Left lung (tissue), 4 donors: ENCODE measurements at regions not wholly inside any gene's neighbourhood (a gene's known extent, or its start where the extent isn't known, plus 50 kb on each side); places are given as distances from the start of the nearest gene placed in this dataset.

Experiments
- ATAC-seq: fragments of 200-7000 bp; cut with Tn5 transposase; one replicate; pipeline ENCODE4 v1.9.1; 2020; ENCODE audit warnings: moderate library complexity
- DNase-seq, 4 donors: peaks; one replicate each; pipeline ENCODE4 v3.0.0-alpha.2; 2013 to 2020
- H3K27ac ChIP-seq, 2 donors: fragments of 200-600 bp; sonication (generic) in 1 of 2; one replicate each; pipeline versions ENCODE4 v1.5.0 to v1.8.0; 2020 to 2021
- H3K27me3 ChIP-seq, 2 donors: fragments of 200-600 bp; sonication (generic) in 1 of 2; one replicate each; pipeline versions ENCODE4 v1.5.0 to v1.8.0; 2020 to 2021
- H3K36me3 ChIP-seq, 2 donors: fragments of 200-600 bp; sonication (generic) in 1 of 2; one replicate each; pipeline versions ENCODE4 v1.5.0 to v1.8.0; 2020 to 2021
- H3K4me1 ChIP-seq, 2 donors: fragments of 200-600 bp; one replicate each; pipeline ENCODE4 v1.8.0; 2021
- H3K4me3 ChIP-seq, 2 donors: fragments of 200-600 bp; sonication (generic) in 1 of 2; one replicate each; pipeline versions ENCODE4 v1.5.0 to v1.8.0; 2020 to 2021; ENCODE audit warnings: mild to moderate bottlenecking in 1 of 2
- H3K9me3 ChIP-seq, 2 donors: fragments of 200-600 bp; sonication (generic) in 1 of 2; one replicate each; pipeline versions ENCODE4 v1.5.0 to v1.8.0; 2020 to 2021
- CTCF ChIP-seq, 2 donors: fragments of 200-600 bp; sonication (generic) in 1 of 2; IDR thresholded peaks; one replicate each; pipeline versions ENCODE4 v1.5.0 to v1.8.0; 2021; ENCODE audit warnings: antibody characterized with exemption in 2 of 2
- intact Hi-C, 2 donors: fragments of 100-400 bp; cut with DNase I; formaldehyde crosslinking; loops; one replicate each; pipeline versions ENCODE4 v1.11.2 to v1.14.2; 2022
- donor health status: DM: no; HTN: yes; CAD: no.
- donor health status: DM: no; HTN: no; CAD: no.

- no peak for TF ChIP-seq CTCF (IDR thresholded peaks at IDR 0.05)
- Histone ChIP-seq H3K36me3 (no peaks in the 10 kb centered on the region), H3K4me3 (no peak overlapping the region), H3K4me1 (no peaks in the 10 kb centered on the region), H3K27ac (no peak overlapping the region), H3K27me3 (no peaks in the 10 kb centered on the region), H3K9me3 (no peaks in the 10 kb centered on the region)
- DNase-seq (no peak), ATAC-seq (no peak)
- intact Hi-C loops, result no loop called here
These were observed 362.3 kb downstream of the FBXO15 start for GRCh38 chr18:73785300-73785699.

- no peaks in the 10 kb centered on the region for H3K36me3 ChIP-seq
- H3K27ac ChIP-seq, result no peak overlapping the region
- intact Hi-C loops, result no loop called here
- H3K4me3 ChIP-seq, result no peak overlapping the region
- H3K9me3 ChIP-seq, result no peaks in the 10 kb centered on the region
- ATAC-seq (no peak), DNase-seq (no peak)
- no peaks in the 10 kb centered on the region for H3K4me1 ChIP-seq
- H3K27me3 ChIP-seq, result no peaks in the 10 kb centered on the region
- no peak for TF ChIP-seq CTCF (IDR thresholded peaks at IDR 0.05)
These were observed 362.8 kb downstream of the FBXO15 start for GRCh38 chr18:73784853-73785252.

DNA sequence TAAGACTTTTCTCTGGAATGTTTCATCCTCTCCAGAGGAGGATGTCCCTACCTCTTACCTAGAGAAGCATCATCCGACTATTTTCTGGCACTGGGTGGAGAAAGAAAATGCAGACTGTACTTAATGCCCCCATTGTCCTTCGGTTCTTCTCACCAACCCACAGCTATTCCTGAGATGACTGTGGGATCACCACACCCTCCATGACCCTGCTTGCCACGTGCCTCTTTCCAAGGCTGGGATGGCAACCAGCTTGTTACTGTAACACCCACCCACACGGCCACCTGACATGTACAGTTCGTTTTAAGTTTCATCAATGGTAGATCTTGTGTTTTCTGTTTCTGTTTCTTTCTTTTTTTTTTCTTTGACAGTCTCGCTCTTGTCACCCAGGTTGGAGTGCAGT lies 365.2 kb downstream of the FBXO15 start:
- Histone ChIP-seq H3K36me3 (no peaks in the 10 kb centered on the region), H3K9me3 (no peaks in the 10 kb centered on the region), H3K4me1 (no peaks in the 10 kb centered on the region), H3K4me3 (no peak overlapping the region), H3K27ac (no peak overlapping the region), H3K27me3 (no peaks in the 10 kb centered on the region)
- intact Hi-C loops, result no loop called here
- ATAC-seq, result no peak
- TF ChIP-seq CTCF (IDR thresholded peaks at IDR 0.05), result no peak
- no peak for DNase-seq

DNA sequence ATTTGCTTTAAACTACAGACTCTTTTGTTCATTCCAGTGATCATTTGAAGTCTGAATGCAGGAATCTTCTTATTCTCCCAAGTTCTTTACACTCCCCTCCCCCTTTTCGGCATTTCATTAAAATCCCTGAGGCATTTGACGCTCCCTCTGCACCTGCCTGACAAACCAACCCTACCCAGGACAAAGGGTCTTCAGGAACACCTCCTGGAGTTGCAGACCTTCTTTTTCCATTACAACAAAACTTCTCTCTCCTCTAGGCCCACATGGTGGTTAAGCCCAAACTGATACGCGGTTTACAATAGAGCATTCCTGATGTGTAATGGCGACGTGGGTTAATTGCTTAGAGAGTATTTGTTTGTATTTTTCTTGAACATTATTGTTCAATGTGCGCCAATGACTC lies 367.4 kb downstream of the FBXO15 start:
- H3K36me3 ChIP-seq, result no peaks in the 10 kb centered on the region
- H3K9me3 ChIP-seq, result no peaks in the 10 kb centered on the region
- no peaks in the 10 kb centered on the region for H3K27me3 ChIP-seq
- no peaks in the 10 kb centered on the region for H3K4me1 ChIP-seq
- no peak for TF ChIP-seq CTCF (IDR thresholded peaks at IDR 0.05)
- H3K27ac ChIP-seq, result no peak overlapping the region
- no peak overlapping the region for H3K4me3 ChIP-seq
- no peak for ATAC-seq
- intact Hi-C loops, result no loop called here
- no peak for DNase-seq

DNA sequence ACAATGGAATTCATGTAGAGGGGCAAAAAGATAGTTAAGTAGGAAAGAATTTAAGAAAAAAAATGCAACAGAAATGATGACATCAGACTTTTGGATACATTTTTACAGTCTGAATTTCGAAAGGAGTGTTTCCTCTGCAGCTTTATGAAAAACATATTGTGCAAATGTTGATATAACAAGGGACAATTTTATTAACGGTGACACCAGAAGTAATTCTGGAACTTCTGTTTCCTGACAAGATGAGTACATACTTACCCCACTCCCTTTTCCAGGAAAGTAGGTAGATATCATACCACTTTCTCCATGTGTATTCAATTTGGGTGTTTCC lies 369.6 kb downstream of the FBXO15 start:
- Histone ChIP-seq H3K36me3 (no peaks in the 10 kb centered on the region), H3K9me3 (no peaks in the 10 kb centered on the region), H3K27ac (no peak overlapping the region), H3K4me3 (no peak overlapping the region), H3K27me3 (no peaks in the 10 kb centered on the region), H3K4me1 (no peaks in the 10 kb centered on the region)
- no peak for TF ChIP-seq CTCF (IDR thresholded peaks at IDR 0.05)
- intact Hi-C loops, result no loop called here
- ATAC-seq (no peak), DNase-seq (no peak)
